Thyroid gland (tissue), 4 donors: ENCODE measurements at regions not wholly inside any gene's neighbourhood (a gene's known extent, or its start where the extent isn't known, plus 50 kb on each side); places are given as distances from the start of the nearest gene placed in this dataset.

Source experiments
- DNase-seq, 2 donors: peaks; one replicate each; pipeline ENCODE4 v3.0.0-alpha.2; 2019
- H3K27ac ChIP-seq, 3 donors: fragments of 200-600 bp; sonication (generic); 1 replicate in 2 of 3; 2 replicates in 1 of 3; pipeline ENCODE4 v1.5.1; 2016 to 2019; ENCODE audit warnings: mild to moderate bottlenecking in 1 of 3, moderate library complexity in 1 of 3
- H3K27me3 ChIP-seq: fragments of 200-600 bp; sonication (generic); one replicate; pipeline ENCODE4 v1.5.1; 2019
- H3K36me3 ChIP-seq, 2 donors: fragments of 200-600 bp; sonication (generic); one replicate each; pipeline ENCODE4 v1.5.1; 2016 to 2019
- H3K4me1 ChIP-seq, 2 donors: fragments of 200-600 bp; sonication (generic); one replicate each; pipeline ENCODE4 v1.5.1; 2017 to 2019
- H3K4me3 ChIP-seq, 3 donors: fragments of 200-600 bp; sonication (generic); replicated peaks in 1 of 3; 1 replicate in 2 of 3; 2 replicates in 1 of 3; pipeline ENCODE4 v1.5.1; 2016; ENCODE audit warnings: mild to moderate bottlenecking in 1 of 3
- H3K9me3 ChIP-seq: fragments of 200-600 bp; sonication (generic); one replicate; pipeline ENCODE4 v1.5.1; 2017
- POLR2A ChIP-seq, 2 donors: fragments of 450-650 bp; IDR thresholded peaks; one replicate each; pipeline ENCODE4 v1.6.1; 2017; ENCODE audit warnings: antibody characterized with exemption in 2 of 2, mild to moderate bottlenecking in 2 of 2, moderate library complexity in 1 of 2
- WGBS, 2 donors: methylation state at CpG; one replicate each; pipeline ENCODE4 v1.1.5; 2017; 5-methylcytosine and 5-hydroxymethylcytosine counted together
- intact Hi-C: fragments of 100-400 bp; cut with DNase I; formaldehyde crosslinking; loops from one replicate; pipeline ENCODE4 v1.15.1; 2023
- TF ChIP-seq, protein P1 (sequence below), 6 experiments: fragments of 200-600 bp in 3 of 6; fragments of 450-650 bp in 3 of 6; sonication (generic) in 3 of 6; IDR thresholded peaks; one replicate each; pipeline ENCODE4 v1.5.1; 2016 to 2019; ENCODE audit warnings: antibody characterized with exemption in 6 of 6, mild to moderate bottlenecking in 2 of 6, inconsistent platforms in 1 of 6, moderate library complexity in 1 of 6

DNA sequence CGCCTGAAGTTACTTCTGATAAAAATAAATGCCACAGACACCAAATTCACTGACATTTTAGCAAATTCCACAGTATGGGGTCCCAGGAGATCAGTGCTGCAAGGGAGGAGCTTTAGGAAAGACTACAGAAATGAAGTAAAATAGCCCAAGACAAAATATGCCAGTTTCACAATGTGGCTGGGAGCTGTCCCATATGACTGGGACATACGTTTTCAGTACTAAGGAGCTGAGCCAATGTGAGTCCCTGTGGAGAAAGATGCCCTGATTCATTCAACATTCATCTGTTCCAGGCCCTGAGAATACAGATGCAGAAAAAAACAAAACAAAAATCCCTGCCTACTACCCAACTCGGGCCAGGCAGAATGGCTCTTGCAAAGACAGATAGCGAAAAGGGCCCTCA is 63.4 kb upstream of the FAM174B start:
- Histone ChIP-seq H3K9me3 (no peaks in the 10 kb centered on the region), H3K36me3 (no peaks in the 10 kb centered on the region), H3K4me1 (peaks cover 0 to 4% of the 10 kb centered on the region in 2 donors), H3K27ac (no peak overlapping the region), H3K4me3 (no peak overlapping the region), H3K27me3 (no peaks in the 10 kb centered on the region)
- intact Hi-C loops = loop anchor here (5.0 to 10.0 kb wide), 2 partner anchors 442 to 624 kb away; no protein-coding TSS in a partner anchor
- no peak for DNase-seq
- TF ChIP-seq, protein P1, sequence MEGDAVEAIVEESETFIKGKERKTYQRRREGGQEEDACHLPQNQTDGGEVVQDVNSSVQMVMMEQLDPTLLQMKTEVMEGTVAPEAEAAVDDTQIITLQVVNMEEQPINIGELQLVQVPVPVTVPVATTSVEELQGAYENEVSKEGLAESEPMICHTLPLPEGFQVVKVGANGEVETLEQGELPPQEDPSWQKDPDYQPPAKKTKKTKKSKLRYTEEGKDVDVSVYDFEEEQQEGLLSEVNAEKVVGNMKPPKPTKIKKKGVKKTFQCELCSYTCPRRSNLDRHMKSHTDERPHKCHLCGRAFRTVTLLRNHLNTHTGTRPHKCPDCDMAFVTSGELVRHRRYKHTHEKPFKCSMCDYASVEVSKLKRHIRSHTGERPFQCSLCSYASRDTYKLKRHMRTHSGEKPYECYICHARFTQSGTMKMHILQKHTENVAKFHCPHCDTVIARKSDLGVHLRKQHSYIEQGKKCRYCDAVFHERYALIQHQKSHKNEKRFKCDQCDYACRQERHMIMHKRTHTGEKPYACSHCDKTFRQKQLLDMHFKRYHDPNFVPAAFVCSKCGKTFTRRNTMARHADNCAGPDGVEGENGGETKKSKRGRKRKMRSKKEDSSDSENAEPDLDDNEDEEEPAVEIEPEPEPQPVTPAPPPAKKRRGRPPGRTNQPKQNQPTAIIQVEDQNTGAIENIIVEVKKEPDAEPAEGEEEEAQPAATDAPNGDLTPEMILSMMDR (IDR thresholded peaks at IDR 0.05) = no peak
- TF ChIP-seq POLR2A (IDR thresholded peaks at IDR 0.05) = no peak
- WGBS, 2 donors = 77 to 85% methylated on average over 4 of the region's 4 CpGs

DNA sequence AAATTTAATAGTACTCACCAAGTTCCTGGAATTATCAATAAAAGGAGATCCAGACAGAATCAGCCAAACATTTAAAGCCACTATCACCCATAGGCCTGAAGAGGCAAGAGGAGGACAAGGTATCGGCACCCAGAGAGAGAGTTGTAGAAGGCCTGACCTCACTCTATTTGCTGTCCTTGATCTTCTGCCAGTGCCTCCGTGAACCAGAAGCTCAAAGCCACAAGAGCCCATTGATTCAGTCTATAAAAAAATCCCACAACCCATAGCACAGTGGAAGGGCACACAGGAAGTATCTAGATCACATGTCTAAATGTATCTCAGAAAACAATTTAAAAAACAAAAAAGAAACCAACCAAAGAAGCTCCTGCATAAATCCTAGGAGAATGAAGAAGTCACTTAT is 68.6 kb upstream of the FAM174B start:
- DNase-seq = no peak
- intact Hi-C loops = no loop called here
- Histone ChIP-seq H3K27me3 (no peaks in the 10 kb centered on the region), H3K9me3 (no peaks in the 10 kb centered on the region), H3K4me1 (no peaks in the 10 kb centered on the region), H3K27ac (no peak overlapping the region), H3K36me3 (no peaks in the 10 kb centered on the region), H3K4me3 (no peak overlapping the region)
- TF ChIP-seq, protein P1 (IDR thresholded peaks at IDR 0.05) = no peak
- no peak for TF ChIP-seq POLR2A (IDR thresholded peaks at IDR 0.05)
- 86 to 94% methylated on average over 2 of the region's 2 CpGs for WGBS, 2 donors

DNA sequence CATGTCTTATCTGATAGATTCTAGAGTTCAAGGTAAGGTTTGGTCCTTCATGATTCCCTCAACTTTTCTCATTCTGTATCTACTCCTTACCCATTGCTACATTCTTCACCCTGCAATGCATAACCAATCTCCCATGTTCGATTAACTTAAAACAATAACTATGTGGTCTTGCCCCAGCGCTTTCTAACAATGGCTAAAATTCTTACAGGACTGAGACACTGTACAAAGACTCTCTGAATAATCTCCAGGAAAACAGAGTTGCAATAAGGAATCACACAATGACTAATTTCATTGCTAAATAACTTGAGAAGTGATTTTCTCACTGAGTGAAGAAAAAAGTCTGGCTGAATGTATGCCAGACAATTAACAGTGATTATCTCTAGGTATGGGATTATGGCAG is 69.6 kb upstream of the FAM174B start:
- Histone ChIP-seq H3K4me3 (no peak overlapping the region), H3K36me3 (no peaks in the 10 kb centered on the region), H3K9me3 (no peaks in the 10 kb centered on the region), H3K4me1 (no peaks in the 10 kb centered on the region), H3K27ac (no peak overlapping the region), H3K27me3 (no peaks in the 10 kb centered on the region)
- TF ChIP-seq POLR2A (IDR thresholded peaks at IDR 0.05) = no peak
- TF ChIP-seq, protein P1 (IDR thresholded peaks at IDR 0.05) = no peak
- intact Hi-C loops = no loop called here
- WGBS, 2 donors = 75 to 85% methylated on average over 2 of the region's 2 CpGs
- no peak for DNase-seq

DNA sequence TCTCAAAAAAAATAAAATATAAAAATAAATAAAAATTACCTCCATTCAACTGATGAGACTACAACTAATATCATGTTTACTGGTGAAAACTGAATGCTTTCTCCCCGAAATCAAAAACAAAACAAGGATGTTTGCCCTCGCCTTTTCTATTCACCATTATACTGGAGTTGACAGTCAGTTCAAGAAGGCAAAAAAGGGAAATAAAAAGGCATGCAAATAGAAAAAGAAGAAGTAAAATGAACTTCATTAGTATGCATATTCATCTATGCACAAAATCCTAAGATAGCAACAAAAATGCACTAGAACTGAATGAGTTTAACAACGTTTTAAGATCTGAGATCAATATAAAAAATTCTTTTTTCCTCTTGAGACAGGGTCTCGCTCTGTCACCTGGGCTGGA is 72.7 kb upstream of the FAM174B start:
- Histone ChIP-seq H3K4me3 (no peak overlapping the region), H3K9me3 (no peaks in the 10 kb centered on the region), H3K4me1 (no peaks in the 10 kb centered on the region), H3K36me3 (no peaks in the 10 kb centered on the region), H3K27ac (no peak overlapping the region), H3K27me3 (no peaks in the 10 kb centered on the region)
- no peak for DNase-seq
- TF ChIP-seq, protein P1 (IDR thresholded peaks at IDR 0.05) = no peak
- no peak for TF ChIP-seq POLR2A (IDR thresholded peaks at IDR 0.05)
- WGBS, 2 donors = 88 to 92% methylated on average over 4 of the region's 4 CpGs
- intact Hi-C loops = no loop called here

DNA sequence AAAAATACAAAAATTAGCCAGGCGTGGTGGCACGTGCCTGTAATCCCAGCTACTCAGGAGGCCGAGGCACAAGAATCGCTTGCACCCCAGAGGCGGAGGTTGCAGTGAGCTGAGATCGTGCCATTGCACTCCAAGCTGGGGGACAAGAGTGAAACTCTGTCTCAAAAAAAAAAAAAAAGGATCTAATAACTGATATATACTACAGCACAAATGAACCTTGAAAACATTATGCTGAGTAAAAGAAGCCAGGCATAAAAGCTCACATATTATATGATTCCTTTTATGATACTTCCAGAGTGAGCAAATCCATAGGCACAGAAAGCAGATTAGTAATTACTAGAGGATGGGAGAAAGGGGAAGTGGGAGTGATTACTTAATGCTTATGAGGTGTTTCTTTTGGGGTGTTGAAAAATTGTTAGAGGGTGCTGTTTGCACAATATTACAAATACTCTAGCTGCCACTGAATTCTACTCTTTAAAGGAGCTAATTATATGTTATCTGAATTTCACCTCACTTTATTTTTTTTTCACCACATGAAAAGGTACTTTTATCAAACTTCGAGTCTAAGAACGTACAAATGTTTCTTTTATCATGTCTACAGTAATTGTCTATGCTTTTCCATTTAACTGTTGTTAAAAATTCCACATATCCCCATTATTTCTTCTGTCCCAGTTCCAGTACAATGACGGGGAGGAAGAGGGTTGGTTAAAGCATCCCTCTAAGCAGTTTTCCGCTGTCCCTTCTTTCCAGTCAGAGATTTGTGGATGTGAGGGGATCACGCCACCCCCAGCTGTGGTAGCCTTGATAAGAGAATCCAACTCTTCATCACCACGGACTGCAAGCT is 77.7 kb upstream of the FAM174B start:
- DNase-seq = no peak
- no peaks in the 10 kb centered on the region for H3K27me3 ChIP-seq
- H3K4me1 ChIP-seq = no peaks in the 10 kb centered on the region
- H3K27ac ChIP-seq = peak overlapping the region in 2 of 3 donors; percentile 64 to 91
- no peaks in the 10 kb centered on the region for H3K36me3 ChIP-seq
- intact Hi-C loops = no loop called here
- no peak for TF ChIP-seq POLR2A (IDR thresholded peaks at IDR 0.05)
- TF ChIP-seq, protein P1 (IDR thresholded peaks at IDR 0.05) = no peak
- H3K4me3 ChIP-seq = peak overlapping the region in 1 of 3 donors; percentile 53
- WGBS, 2 donors = 58% methylated on average over 12 of the region's 12 CpGs
- no peaks in the 10 kb centered on the region for H3K9me3 ChIP-seq
